Stimulated activated CD4-positive, alpha-beta T cell treated with anti-CD3 and anti-CD28 coated beads, Interleukin-4, amount 100 ng/mL, for 24 hours (primary cell): ENCODE measurements at regions not wholly inside any gene's neighbourhood (a gene's known extent, or its start where the extent isn't known, plus 50 kb on each side); places are given as distances from the start of the nearest gene placed in this dataset.

Experiments used
- DNase-seq: peaks from one replicate; pipeline ENCODE4 v3.0.0-alpha.2; 2020

- no peak for DNase-seq
These were observed 144.0 kb upstream of the IRX6 start for GRCh38 chr16:55179852-55180585.

- no peak for DNase-seq
These were observed 140.0 kb upstream of the IRX6 start for GRCh38 chr16:55184052-55184451.

- no peak for DNase-seq
These were observed 139.4 kb upstream of the IRX6 start for GRCh38 chr16:55184619-55185018.

GRCh38 chr16:55189224-55189623 lies 134.8 kb upstream of the IRX6 start:
- DNase-seq = no peak

GRCh38 chr16:55189682-55190636 lies 134.0 kb upstream of the IRX6 start:
- no peak for DNase-seq

- no peak for DNase-seq
These were observed 131.3 kb upstream of the IRX6 start for GRCh38 chr16:55192734-55193133.

GRCh38 chr16:55203570-55203969 lies 120.4 kb upstream of the IRX6 start:
- no peak for DNase-seq

GRCh38 chr16:55204069-55204468 lies 119.9 kb upstream of the IRX6 start:
- no peak for DNase-seq

GRCh38 chr16:55204923-55205322 lies 119.1 kb upstream of the IRX6 start:
- DNase-seq = no peak

- no peak for DNase-seq
These were observed 116.1 kb upstream of the IRX6 start for GRCh38 chr16:55207693-55208428.

- no peak for DNase-seq
These were observed 114.4 kb upstream of the IRX6 start for GRCh38 chr16:55209626-55210025.

- no peak for DNase-seq
These were observed 111.2 kb upstream of the IRX6 start for GRCh38 chr16:55212791-55213190.

GRCh38 chr16:55214412-55214811 lies 109.6 kb upstream of the IRX6 start:
- no peak for DNase-seq

GRCh38 chr16:55214974-55215494 lies 109.0 kb upstream of the IRX6 start:
- no peak for DNase-seq

- no peak for DNase-seq
These were observed 106.6 kb upstream of the IRX6 start for GRCh38 chr16:55217392-55217791.

GRCh38 chr16:55221836-55222235 lies 102.2 kb upstream of the IRX6 start:
- DNase-seq = no peak

GRCh38 chr16:55222486-55222885 lies 101.5 kb upstream of the IRX6 start:
- DNase-seq = no peak

- DNase-seq = no peak
These were observed 97.9 kb upstream of the IRX6 start for GRCh38 chr16:55225972-55226542.

GRCh38 chr16:55232822-55233221 lies 91.2 kb upstream of the IRX6 start:
- no peak for DNase-seq

GRCh38 chr16:55233464-55233863 lies 90.5 kb upstream of the IRX6 start:
- no peak for DNase-seq

GRCh38 chr16:55236655-55237054 lies 87.3 kb upstream of the IRX6 start:
- DNase-seq = no peak

GRCh38 chr16:55239723-55240122 lies 84.3 kb upstream of the IRX6 start:
- DNase-seq = no peak

GRCh38 chr16:55240888-55241287 lies 83.1 kb upstream of the IRX6 start:
- DNase-seq = no peak
